ENCODE measurements at regions not wholly inside any gene's neighbourhood (a gene's known extent, or its start where the extent isn't known, plus 50 kb on each side); places are given as distances from the start of the nearest gene placed in this dataset.

DNA sequence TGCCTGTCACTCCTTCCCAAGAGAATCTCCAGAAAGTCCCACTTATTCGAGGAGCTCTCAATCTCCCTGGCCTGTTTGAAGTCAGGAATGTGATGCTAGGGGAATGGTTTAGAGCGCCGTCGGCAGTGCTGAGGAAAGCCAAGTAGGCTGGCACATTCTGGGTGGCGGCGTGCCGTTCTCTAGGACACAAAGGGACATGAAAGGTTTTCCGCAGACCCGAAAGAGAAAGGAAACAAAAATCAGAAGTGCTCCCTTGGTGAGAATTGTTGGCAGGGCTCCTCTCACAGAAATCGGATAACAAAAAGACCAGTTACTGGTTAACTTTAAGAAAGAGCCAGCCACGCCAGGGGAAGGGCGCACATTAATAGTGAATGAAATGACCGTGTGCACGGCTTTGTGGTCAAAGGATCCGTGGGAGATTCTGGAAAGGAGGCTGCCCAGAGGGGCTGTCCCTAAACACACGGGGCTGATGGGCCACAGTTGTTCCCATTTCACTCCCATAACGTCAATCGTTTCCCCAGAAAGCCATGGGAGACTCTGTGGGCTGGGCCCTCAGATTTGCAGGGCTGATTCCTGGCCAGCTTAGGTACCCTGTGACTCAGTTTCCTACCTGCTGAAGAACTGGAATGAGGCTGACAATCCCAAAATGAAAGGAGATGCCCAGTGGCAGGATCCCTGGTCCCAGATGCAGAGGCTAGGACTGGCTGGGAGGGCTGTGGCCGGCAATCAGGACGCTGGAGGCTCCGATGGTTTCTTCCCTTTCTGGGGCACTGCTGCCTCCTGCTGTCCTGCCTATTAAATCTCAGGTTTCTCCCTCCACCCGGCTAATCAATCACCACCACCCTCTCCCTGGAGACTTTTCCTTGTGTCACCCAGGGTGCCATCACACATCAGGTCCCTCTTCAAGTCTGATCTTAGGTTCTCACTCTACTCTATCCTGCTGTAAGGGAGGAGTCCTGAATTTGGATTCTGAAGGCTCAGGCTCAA, 82.3 kb downstream of the RCN1 start:
- no peak for DNase-seq (ENCODE audit: low read depth, low spot score)
- H3K9me3 ChIP-seq (ENCODE audit: low read depth, low read length): no peaks in the 10 kb centered on the region
- TF ChIP-seq EZH2 (IDR thresholded peaks at IDR 0.05) (no peak), POLR2AphosphoS5 (IDR thresholded peaks at IDR 0.05; ENCODE audit: borderline replicate concordance, low read depth, low read length) (no peak), FOXP2 (optimal IDR thresholded peaks at IDR 0.05; ENCODE audit: control extremely low read depth, extremely low read length, insufficient read depth) (no peak)
- H3K4me3 ChIP-seq: no peak overlapping the region
- no peak overlapping the region for H3K27ac ChIP-seq
- H3K9ac ChIP-seq (ENCODE audit: insufficient read length): no peak overlapping the region
- no peaks in the 10 kb centered on the region for H3K36me3 ChIP-seq (ENCODE audit: insufficient read depth, low read length)

DNA sequence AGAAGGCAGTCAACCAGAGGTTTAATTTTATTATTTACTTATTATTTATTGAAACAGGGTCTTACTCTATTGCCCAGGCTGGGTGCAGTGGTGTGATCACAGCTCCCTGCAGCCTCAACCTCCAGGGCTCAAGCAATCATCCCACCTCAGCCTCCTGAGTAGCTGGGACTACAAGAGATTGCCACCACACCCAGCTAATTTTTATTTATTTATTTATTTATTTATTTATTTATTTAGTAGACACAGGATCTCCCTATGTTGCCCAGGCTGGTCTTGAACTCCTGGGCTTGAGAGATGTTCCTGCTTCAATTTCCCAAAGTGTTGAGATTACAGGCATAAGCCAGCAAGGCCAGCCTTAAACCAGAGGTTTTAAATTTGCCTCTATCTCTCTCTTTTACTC, 83.1 kb downstream of the RCN1 start:
- Histone ChIP-seq H3K36me3 (ENCODE audit: insufficient read depth, low read length) (no peaks in the 10 kb centered on the region), H3K27ac (no peak overlapping the region), H3K4me3 (no peak overlapping the region), H3K9ac (ENCODE audit: insufficient read length) (no peak overlapping the region), H3K9me3 (ENCODE audit: low read depth, low read length) (no peaks in the 10 kb centered on the region)
- DNase-seq (ENCODE audit: low read depth, low spot score): no peak
- TF ChIP-seq EZH2 (IDR thresholded peaks at IDR 0.05): no peak
- no peak for TF ChIP-seq FOXP2 (optimal IDR thresholded peaks at IDR 0.05; ENCODE audit: control extremely low read depth, extremely low read length, insufficient read depth)
- TF ChIP-seq POLR2AphosphoS5 (IDR thresholded peaks at IDR 0.05; ENCODE audit: borderline replicate concordance, low read depth, low read length): no peak

DNA sequence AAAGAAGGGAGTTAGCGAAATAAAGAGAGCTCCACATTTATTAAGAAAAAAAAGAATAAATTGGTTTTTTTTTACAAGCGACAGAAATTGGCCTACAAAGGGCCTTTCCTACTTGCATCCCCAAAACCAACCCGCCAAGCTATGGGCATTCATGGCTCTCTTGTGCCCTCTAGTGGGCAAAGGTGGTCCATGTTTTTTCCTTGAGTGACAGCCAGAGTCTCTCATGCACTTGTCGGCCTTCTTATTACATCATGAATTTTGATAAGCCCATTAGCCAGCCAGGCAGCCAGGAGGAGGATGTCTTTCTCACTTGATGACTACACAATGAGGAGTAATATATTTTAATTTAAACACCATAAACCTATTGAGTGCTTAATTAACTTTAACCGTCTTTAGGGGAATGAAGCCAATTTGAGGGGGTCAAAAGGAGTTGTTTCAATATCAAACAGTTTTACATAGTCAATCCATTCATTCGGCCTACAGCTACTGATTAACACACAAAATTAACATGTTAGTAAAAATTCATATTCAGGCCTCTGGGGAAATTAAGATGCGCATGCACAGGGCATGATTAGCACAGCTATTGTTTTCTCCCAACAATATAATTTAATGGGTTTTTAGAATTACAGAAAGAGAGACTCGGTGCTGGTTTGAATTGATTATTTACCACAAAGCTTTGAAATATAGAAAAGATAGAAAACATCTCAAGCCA, 85.5 kb downstream of the RCN1 start:
- Histone ChIP-seq H3K36me3 (ENCODE audit: insufficient read depth, low read length) (no peaks in the 10 kb centered on the region), H3K27ac (no peak overlapping the region), H3K4me3 (no peak overlapping the region), H3K9ac (ENCODE audit: insufficient read length) (no peak overlapping the region), H3K9me3 (ENCODE audit: low read depth, low read length) (no peaks in the 10 kb centered on the region)
- DNase-seq (ENCODE audit: low read depth, low spot score): peak; percentile 53
- TF ChIP-seq FOXP2 (optimal IDR thresholded peaks at IDR 0.05; ENCODE audit: control extremely low read depth, extremely low read length, insufficient read depth) (no peak), EZH2 (IDR thresholded peaks at IDR 0.05) (no peak), POLR2AphosphoS5 (IDR thresholded peaks at IDR 0.05; ENCODE audit: borderline replicate concordance, low read depth, low read length) (no peak)

DNA sequence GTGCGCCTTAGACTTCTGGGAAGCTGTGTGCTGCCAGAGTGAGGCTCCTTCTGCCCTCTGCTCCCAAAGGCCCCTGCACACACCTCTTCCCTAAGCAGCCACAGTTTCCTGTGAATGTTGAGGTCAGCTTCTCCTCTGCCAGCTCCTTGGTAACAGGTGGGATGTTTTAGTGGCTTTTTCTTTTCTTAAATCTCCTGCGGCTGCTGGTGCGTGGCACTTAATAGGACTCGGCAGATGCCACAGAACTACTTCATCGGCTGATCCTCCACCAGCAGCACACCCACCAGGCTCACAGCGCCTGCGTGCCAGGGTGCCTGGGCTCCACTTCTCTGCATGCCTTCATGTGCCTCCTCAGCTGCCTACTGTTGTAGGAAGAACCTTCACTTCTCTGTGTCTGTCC, 87.8 kb downstream of the RCN1 start:
- Histone ChIP-seq H3K9ac (ENCODE audit: insufficient read length) (no peak overlapping the region), H3K27ac (no peak overlapping the region), H3K4me3 (no peak overlapping the region), H3K36me3 (ENCODE audit: insufficient read depth, low read length) (no peaks in the 10 kb centered on the region), H3K9me3 (ENCODE audit: low read depth, low read length) (no peaks in the 10 kb centered on the region)
- no peak for DNase-seq (ENCODE audit: low read depth, low spot score)
- TF ChIP-seq POLR2AphosphoS5 (IDR thresholded peaks at IDR 0.05; ENCODE audit: borderline replicate concordance, low read depth, low read length) (no peak), FOXP2 (optimal IDR thresholded peaks at IDR 0.05; ENCODE audit: control extremely low read depth, extremely low read length, insufficient read depth) (no peak)

DNA sequence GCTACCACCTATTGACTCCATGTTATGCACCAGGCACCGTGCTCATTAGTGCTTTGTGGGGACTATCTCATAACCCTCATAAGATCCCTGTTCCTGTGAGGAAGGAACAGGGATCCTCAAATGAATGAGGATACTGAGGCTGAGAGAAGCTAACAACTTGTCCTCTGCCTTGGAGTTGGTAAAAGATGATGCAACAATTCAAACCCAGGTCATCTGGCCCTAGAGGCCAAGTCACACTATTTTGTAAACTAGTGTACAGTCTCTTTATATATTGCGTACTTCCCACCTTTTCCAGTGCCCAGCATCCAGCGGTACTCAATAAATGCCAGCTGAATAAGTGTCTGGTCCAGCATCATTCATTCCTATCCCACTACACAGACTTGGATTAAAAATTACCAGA, 92.6 kb downstream of the RCN1 start:
- H3K9ac ChIP-seq (ENCODE audit: insufficient read length): no peak overlapping the region
- no peak for DNase-seq (ENCODE audit: low read depth, low spot score)
- no peak for TF ChIP-seq EZH2 (IDR thresholded peaks at IDR 0.05)
- TF ChIP-seq FOXP2 (optimal IDR thresholded peaks at IDR 0.05; ENCODE audit: control extremely low read depth, extremely low read length, insufficient read depth): no peak
- no peak for TF ChIP-seq POLR2AphosphoS5 (IDR thresholded peaks at IDR 0.05; ENCODE audit: borderline replicate concordance, low read depth, low read length)
- H3K27ac ChIP-seq: no peak overlapping the region
- H3K36me3 ChIP-seq (ENCODE audit: insufficient read depth, low read length): no peaks in the 10 kb centered on the region
- no peaks in the 10 kb centered on the region for H3K9me3 ChIP-seq (ENCODE audit: low read depth, low read length)
- H3K4me3 ChIP-seq: no peak overlapping the region

DNA sequence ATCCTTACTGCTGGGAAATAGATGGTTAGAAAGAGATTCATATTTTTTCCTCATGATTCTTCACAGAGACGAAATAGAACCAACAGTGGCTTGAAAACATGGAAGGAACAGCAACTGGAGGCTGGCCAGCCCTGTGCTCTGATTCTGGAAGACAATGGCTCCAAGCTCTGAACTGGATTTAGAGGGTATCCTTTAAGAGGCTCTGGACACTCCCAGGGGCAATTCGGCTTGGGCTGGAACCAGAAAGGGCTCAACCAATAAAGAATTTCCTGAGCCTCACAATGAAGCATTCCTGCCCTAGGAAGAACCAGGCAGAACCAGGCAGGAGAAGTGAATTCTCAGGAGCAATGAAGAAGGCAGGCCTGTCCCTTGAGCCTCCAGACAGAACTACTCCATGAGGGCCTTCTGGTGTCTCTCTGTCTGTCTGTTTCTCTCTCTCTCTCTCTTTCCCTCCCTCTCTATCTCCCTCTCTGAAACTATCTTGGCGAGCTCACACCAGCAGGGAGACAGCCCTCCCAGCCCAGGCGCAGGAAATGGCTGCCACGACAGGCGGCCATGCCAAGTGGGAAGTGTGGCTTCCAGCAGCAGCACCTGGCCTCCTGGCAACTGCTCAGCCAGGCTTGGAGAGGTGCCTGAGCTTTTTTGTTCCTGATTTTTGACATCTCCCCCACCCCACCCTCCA, 93.3 kb downstream of the RCN1 start:
- TF ChIP-seq POLR2AphosphoS5 (IDR thresholded peaks at IDR 0.05; ENCODE audit: borderline replicate concordance, low read depth, low read length): no peak
- TF ChIP-seq EZH2 (IDR thresholded peaks at IDR 0.05): no peak
- no peak for TF ChIP-seq FOXP2 (optimal IDR thresholded peaks at IDR 0.05; ENCODE audit: control extremely low read depth, extremely low read length, insufficient read depth)
- no peak overlapping the region for H3K9ac ChIP-seq (ENCODE audit: insufficient read length)
- H3K9me3 ChIP-seq (ENCODE audit: low read depth, low read length): no peaks in the 10 kb centered on the region
- no peak for DNase-seq (ENCODE audit: low read depth, low spot score)
- H3K4me3 ChIP-seq: no peak overlapping the region
- no peak overlapping the region for H3K27ac ChIP-seq
- H3K36me3 ChIP-seq (ENCODE audit: insufficient read depth, low read length): no peaks in the 10 kb centered on the region

DNA sequence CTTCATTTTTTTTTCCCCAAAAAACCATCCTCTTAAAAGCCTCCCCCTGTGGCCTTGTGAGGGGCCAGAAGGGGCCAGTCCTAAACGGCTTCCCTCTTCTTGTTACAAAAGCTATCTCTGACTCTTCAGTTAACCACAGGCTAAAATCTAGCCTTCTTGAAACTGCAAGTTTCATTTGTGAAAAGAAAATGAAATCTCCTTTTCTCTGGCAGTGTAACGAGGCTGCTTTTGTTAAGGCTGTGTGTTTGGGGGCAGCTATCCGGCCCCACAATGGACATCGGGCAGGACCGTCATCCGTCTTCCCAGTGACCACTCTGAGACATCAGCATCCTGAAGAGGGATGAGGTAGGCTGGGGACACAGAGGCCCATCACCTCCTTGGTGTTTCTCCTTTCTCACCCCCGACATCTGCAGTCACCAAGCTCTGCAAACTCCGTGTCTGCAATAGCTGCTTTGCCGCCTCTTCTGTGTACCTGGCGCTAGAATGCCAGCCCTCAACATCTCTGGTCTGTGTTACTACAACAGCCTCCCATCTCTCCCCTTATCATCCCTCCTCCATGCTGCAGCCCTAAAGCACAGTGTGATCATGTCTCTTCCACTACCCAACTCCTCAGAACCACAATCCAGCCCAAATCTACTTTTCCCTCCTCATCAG, 94.0 kb downstream of the RCN1 start:
- DNase-seq (ENCODE audit: low read depth, low spot score): no peak
- Histone ChIP-seq H3K4me3 (no peak overlapping the region), H3K36me3 (ENCODE audit: insufficient read depth, low read length) (no peaks in the 10 kb centered on the region), H3K9ac (ENCODE audit: insufficient read length) (no peak overlapping the region), H3K9me3 (ENCODE audit: low read depth, low read length) (no peaks in the 10 kb centered on the region), H3K27ac (no peak overlapping the region)
- TF ChIP-seq FOXP2 (optimal IDR thresholded peaks at IDR 0.05; ENCODE audit: control extremely low read depth, extremely low read length, insufficient read depth) (no peak), EZH2 (IDR thresholded peaks at IDR 0.05) (no peak), POLR2AphosphoS5 (IDR thresholded peaks at IDR 0.05; ENCODE audit: borderline replicate concordance, low read depth, low read length) (no peak)
